Neural progenitor cell (in vitro differentiated cells): ENCODE measurements at regions not wholly inside any gene's neighbourhood (a gene's known extent, or its start where the extent isn't known, plus 50 kb on each side); places are given as distances from the start of the nearest gene placed in this dataset.

ENCODE experiments used
- DNase-seq: peaks from one replicate; pipeline ENCODE4 v3.0.0-alpha.2; 2016; ENCODE audit warnings: low spot score
- H2AFZ ChIP-seq: fragments of 200-600 bp; sonication (generic); replicated peaks from 2 replicates; pipeline ENCODE4 v1.6.1; 2016; ENCODE audit warnings: antibody characterized with exemption
- H3F3A ChIP-seq: fragments of 200-600 bp; sonication (generic); 2 replicates; pipeline ENCODE4 v1.6.1; 2016; ENCODE audit warnings: antibody characterized with exemption, low read depth
- H3K27ac ChIP-seq: fragments of 200-600 bp; sonication (generic); 2 replicates; pipeline ENCODE4 v1.5.1; 2016; ENCODE audit warnings: mild to moderate bottlenecking
- H3K27me3 ChIP-seq: fragments of 200-600 bp; sonication (generic); 2 replicates; pipeline ENCODE4 v1.6.1; 2016; ENCODE audit warnings: mild to moderate bottlenecking, moderate library complexity
- H3K36me3 ChIP-seq: fragments of 200-600 bp; sonication (generic); 2 replicates; pipeline ENCODE4 v1.5.1; 2016
- H3K4me1 ChIP-seq: fragments of 200-600 bp; sonication (generic); 2 replicates; pipeline ENCODE4 v1.6.1; 2016; ENCODE audit warnings: mixed run types
- H3K4me2 ChIP-seq: fragments of 200-600 bp; sonication (generic); 2 replicates; pipeline ENCODE4 v1.6.1; 2016
- H3K4me3 ChIP-seq: fragments of 200-600 bp; sonication (generic); 2 replicates; pipeline ENCODE4 v1.5.1; 2016
- H3K79me2 ChIP-seq: fragments of 200-600 bp; sonication (generic); 2 replicates; pipeline ENCODE4 v1.6.1; 2016; ENCODE audit warnings: low read depth
- H3K9ac ChIP-seq: fragments of 200-600 bp; sonication (generic); 2 replicates; pipeline ENCODE4 v1.6.1; 2016
- H3K9me3 ChIP-seq: fragments of 200-600 bp; sonication (generic); 2 replicates; pipeline ENCODE4 v1.5.1; 2016; ENCODE audit warnings: low read depth
- H4K20me1 ChIP-seq: fragments of 200-600 bp; sonication (generic); 2 replicates; pipeline ENCODE4 v1.6.1; 2016; ENCODE audit warnings: low read depth
- H3K27ac Mint-ChIP-seq: 3 replicates; pipeline ENCODE4 v1.8.0; 2021; ENCODE audit warnings: mixed read lengths
- H3K27me3 Mint-ChIP-seq: 2 replicates; pipeline ENCODE4 v1.8.0; 2022; ENCODE audit warnings: low read depth, mild to moderate bottlenecking, inconsistent platforms, moderate library complexity, mixed read lengths; ENCODE audit not compliant: insufficient read depth
- H3K36me3 Mint-ChIP-seq: 3 replicates; pipeline ENCODE4 v1.8.0; 2021; ENCODE audit warnings: mixed read lengths
- H3K4me1 Mint-ChIP-seq: 3 replicates; pipeline ENCODE4 v1.8.0; 2021; ENCODE audit warnings: mixed read lengths
- H3K4me3 Mint-ChIP-seq: 3 replicates; pipeline ENCODE4 v1.8.0; 2021; ENCODE audit warnings: mild to moderate bottlenecking, moderate library complexity, mixed read lengths
- H3K9me3 Mint-ChIP-seq: 3 replicates; pipeline ENCODE4 v1.8.0; 2020; ENCODE audit warnings: mixed read lengths
- EZH2 ChIP-seq: fragments of 200-600 bp; sonication (generic); IDR thresholded peaks from 2 replicates; pipeline ENCODE4 v1.6.1; 2017; ENCODE audit warnings: antibody characterized with exemption, mild to moderate bottlenecking, moderate library complexity
- EZH2phosphoT487 ChIP-seq: fragments of 200-600 bp; sonication (generic); IDR thresholded peaks from 2 replicates; pipeline ENCODE4 v1.6.1; 2017; ENCODE audit warnings: antibody characterized with exemption
- TF ChIP-seq, protein P1 (sequence below): fragments of 200-600 bp; sonication (generic); IDR thresholded peaks from 2 replicates; pipeline ENCODE4 v1.5.1; 2017; ENCODE audit warnings: antibody characterized with exemption, mild to moderate bottlenecking

- H3K9me3 Mint-ChIP-seq, result no peaks in the 10 kb centered on the region
- no peaks in the 10 kb centered on the region for H3K9me3 ChIP-seq
- no peak overlapping the region for H3K9ac ChIP-seq
- DNase-seq, result no peak
- H2AFZ ChIP-seq, result no peak overlapping the region
- no peak overlapping the region for H3K27ac ChIP-seq
- H3K4me3 Mint-ChIP-seq, result no peak overlapping the region
- no peaks in the 10 kb centered on the region for H3F3A ChIP-seq
- H3K4me2 ChIP-seq, result no peak overlapping the region
- no peaks in the 10 kb centered on the region for H3K79me2 ChIP-seq
- no peak overlapping the region for H3K27ac Mint-ChIP-seq
- no peaks in the 10 kb centered on the region for H3K27me3 ChIP-seq
- H3K4me1 Mint-ChIP-seq, result no peaks in the 10 kb centered on the region
- no peaks in the 10 kb centered on the region for H4K20me1 ChIP-seq
- H3K36me3 ChIP-seq, result no peaks in the 10 kb centered on the region
- TF ChIP-seq, protein P1, sequence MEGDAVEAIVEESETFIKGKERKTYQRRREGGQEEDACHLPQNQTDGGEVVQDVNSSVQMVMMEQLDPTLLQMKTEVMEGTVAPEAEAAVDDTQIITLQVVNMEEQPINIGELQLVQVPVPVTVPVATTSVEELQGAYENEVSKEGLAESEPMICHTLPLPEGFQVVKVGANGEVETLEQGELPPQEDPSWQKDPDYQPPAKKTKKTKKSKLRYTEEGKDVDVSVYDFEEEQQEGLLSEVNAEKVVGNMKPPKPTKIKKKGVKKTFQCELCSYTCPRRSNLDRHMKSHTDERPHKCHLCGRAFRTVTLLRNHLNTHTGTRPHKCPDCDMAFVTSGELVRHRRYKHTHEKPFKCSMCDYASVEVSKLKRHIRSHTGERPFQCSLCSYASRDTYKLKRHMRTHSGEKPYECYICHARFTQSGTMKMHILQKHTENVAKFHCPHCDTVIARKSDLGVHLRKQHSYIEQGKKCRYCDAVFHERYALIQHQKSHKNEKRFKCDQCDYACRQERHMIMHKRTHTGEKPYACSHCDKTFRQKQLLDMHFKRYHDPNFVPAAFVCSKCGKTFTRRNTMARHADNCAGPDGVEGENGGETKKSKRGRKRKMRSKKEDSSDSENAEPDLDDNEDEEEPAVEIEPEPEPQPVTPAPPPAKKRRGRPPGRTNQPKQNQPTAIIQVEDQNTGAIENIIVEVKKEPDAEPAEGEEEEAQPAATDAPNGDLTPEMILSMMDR, result no peak
- TF ChIP-seq EZH2phosphoT487 (no peak), EZH2 (no peak)
- no peaks in the 10 kb centered on the region for H3K36me3 Mint-ChIP-seq
- peaks cover 2% of the 10 kb centered on the region for H3K27me3 Mint-ChIP-seq
- H3K4me1 ChIP-seq, result no peaks in the 10 kb centered on the region
- no peak overlapping the region for H3K4me3 ChIP-seq
These were observed 1223.1 kb upstream of the ZEB2 start for GRCh38 chr2:145743011-145743410.

GRCh38 chr2:145741636-145742035 is 1221.7 kb upstream of the ZEB2 start:
- no peaks in the 10 kb centered on the region for H3K9me3 ChIP-seq
- TF ChIP-seq EZH2, result no peak
- no peak for TF ChIP-seq EZH2phosphoT487
- H3K27ac Mint-ChIP-seq, result no peak overlapping the region
- no peaks in the 10 kb centered on the region for H3K9me3 Mint-ChIP-seq
- no peaks in the 10 kb centered on the region for H3K36me3 Mint-ChIP-seq
- no peaks in the 10 kb centered on the region for H3K79me2 ChIP-seq
- H3K4me1 Mint-ChIP-seq, result no peaks in the 10 kb centered on the region
- H3K27ac ChIP-seq, result no peak overlapping the region
- H3K27me3 ChIP-seq, result no peaks in the 10 kb centered on the region
- no peaks in the 10 kb centered on the region for H3K36me3 ChIP-seq
- no peak overlapping the region for H3K4me2 ChIP-seq
- H3K4me1 ChIP-seq, result no peaks in the 10 kb centered on the region
- no peak for DNase-seq
- peaks cover 2% of the 10 kb centered on the region for H3K27me3 Mint-ChIP-seq
- no peaks in the 10 kb centered on the region for H3F3A ChIP-seq
- no peak overlapping the region for H2AFZ ChIP-seq
- no peak overlapping the region for H3K4me3 Mint-ChIP-seq
- H3K4me3 ChIP-seq, result no peak overlapping the region
- no peak overlapping the region for H3K9ac ChIP-seq
- no peaks in the 10 kb centered on the region for H4K20me1 ChIP-seq

DNA sequence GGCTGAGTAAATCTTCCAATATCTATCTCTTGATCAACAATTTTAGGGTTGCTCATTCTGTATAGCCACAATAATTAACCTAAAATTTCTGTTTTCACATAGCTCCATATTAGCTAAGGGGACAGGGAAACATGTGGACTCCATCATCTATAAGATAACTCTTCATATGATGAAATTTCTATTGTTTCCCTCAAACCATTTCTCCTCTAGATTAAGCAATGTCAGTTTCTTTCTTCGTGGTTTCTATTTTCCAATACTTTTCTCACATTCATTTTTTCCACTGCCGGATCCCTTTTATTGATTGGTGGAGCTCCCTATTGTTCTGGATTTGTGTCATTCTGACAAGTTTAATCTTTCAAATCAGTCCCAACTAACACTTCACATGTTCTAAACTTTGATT is 1221.3 kb upstream of the ZEB2 start:
- no peak overlapping the region for H3K4me2 ChIP-seq
- TF ChIP-seq EZH2 (no peak), EZH2phosphoT487 (no peak)
- TF ChIP-seq, protein P1, result no peak
- H2AFZ ChIP-seq, result no peak overlapping the region
- H3K9ac ChIP-seq, result no peak overlapping the region
- H3K27ac Mint-ChIP-seq, result no peak overlapping the region
- H3K9me3 ChIP-seq, result no peaks in the 10 kb centered on the region
- DNase-seq, result no peak
- no peaks in the 10 kb centered on the region for H3K4me1 ChIP-seq
- H3K27ac ChIP-seq, result no peak overlapping the region
- no peaks in the 10 kb centered on the region for H3K4me1 Mint-ChIP-seq
- H3K9me3 Mint-ChIP-seq, result no peaks in the 10 kb centered on the region
- H3F3A ChIP-seq, result no peaks in the 10 kb centered on the region
- no peaks in the 10 kb centered on the region for H3K36me3 ChIP-seq
- peaks cover 2% of the 10 kb centered on the region for H3K27me3 Mint-ChIP-seq
- no peaks in the 10 kb centered on the region for H4K20me1 ChIP-seq
- no peak overlapping the region for H3K4me3 ChIP-seq
- H3K27me3 ChIP-seq, result no peaks in the 10 kb centered on the region
- no peaks in the 10 kb centered on the region for H3K36me3 Mint-ChIP-seq
- H3K79me2 ChIP-seq, result no peaks in the 10 kb centered on the region
- no peak overlapping the region for H3K4me3 Mint-ChIP-seq

DNA sequence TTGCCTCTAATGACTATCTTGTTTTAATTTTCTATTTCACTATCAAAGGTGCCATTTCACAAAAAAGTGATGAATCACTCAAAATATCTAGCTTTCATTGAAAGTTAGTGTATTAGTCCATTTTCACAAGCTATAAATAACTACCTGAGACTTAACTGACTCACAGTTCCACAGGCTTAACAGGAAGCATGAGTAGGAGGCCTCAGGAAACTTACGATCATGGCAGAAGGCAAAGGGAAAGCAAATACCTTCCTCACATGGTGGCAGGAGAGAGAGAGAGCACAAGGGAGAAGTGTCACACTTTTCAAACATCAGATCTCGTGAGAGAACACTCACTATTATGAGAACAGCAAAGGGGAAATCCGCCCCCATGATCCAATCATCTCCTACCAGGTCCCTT is 1220.4 kb upstream of the ZEB2 start:
- Histone ChIP-seq H3F3A (no peaks in the 10 kb centered on the region), H3K9me3 (no peaks in the 10 kb centered on the region), H3K36me3 (no peaks in the 10 kb centered on the region), H3K79me2 (no peaks in the 10 kb centered on the region), H3K4me2 (no peak overlapping the region), H3K9ac (no peak overlapping the region), H3K27ac (no peak overlapping the region), H4K20me1 (no peaks in the 10 kb centered on the region), H3K4me1 (no peaks in the 10 kb centered on the region), H2AFZ (no peak overlapping the region), H3K4me3 (no peak overlapping the region), H3K27me3 (no peaks in the 10 kb centered on the region)
- Mint-ChIP-seq H3K27ac (no peak overlapping the region), H3K4me1 (no peaks in the 10 kb centered on the region), H3K36me3 (no peaks in the 10 kb centered on the region), H3K4me3 (no peak overlapping the region), H3K27me3 (peaks cover 2% of the 10 kb centered on the region), H3K9me3 (no peaks in the 10 kb centered on the region)
- DNase-seq, result no peak
- TF ChIP-seq EZH2 (no peak), EZH2phosphoT487 (no peak)
- TF ChIP-seq, protein P1, result no peak
